ENCODE measurements at regions not wholly inside any gene's neighbourhood (a gene's known extent, or its start where the extent isn't known, plus 50 kb on each side); places are given as distances from the start of the nearest gene placed in this dataset.
A peak's percentile ranks its signal among the peaks of the same experiment; 100 is the strongest.

DNA sequence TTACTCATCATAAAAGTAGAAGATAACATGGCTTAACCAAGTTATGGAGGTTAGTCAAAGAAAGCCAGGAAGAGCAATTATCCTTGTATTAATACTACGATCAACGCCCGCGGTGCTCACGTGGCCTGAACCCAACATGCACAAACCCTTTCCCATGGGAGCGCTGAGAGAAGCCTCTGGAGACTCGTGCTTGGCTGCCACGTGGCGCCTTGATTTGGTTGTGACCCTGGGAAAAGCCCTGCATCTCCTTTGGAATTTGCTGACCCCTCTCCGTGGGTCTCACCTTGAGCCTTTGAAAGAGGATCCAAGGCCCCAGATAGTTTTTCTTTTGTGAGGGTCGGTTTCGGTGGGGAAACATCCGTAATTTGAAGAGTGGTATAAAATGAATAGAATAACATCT lies 255.6 kb downstream of the DCDC2C start:
- Histone ChIP-seq H3K4me1 (no peaks in the 10 kb centered on the region), H3K27me3 (no peaks in the 10 kb centered on the region), H3K9me3 (no peaks in the 10 kb centered on the region), H3K27ac (no peak overlapping the region), H3K36me3 (no peaks in the 10 kb centered on the region), H3K4me3 (no peak overlapping the region)
- intact Hi-C loops (cut with DNase I; ENCODE audit: low total_unique reads) = no loop called here
- TF ChIP-seq POLR2A (IDR thresholded peaks at IDR 0.05) = no peak
- TF ChIP-seq, protein P1, sequence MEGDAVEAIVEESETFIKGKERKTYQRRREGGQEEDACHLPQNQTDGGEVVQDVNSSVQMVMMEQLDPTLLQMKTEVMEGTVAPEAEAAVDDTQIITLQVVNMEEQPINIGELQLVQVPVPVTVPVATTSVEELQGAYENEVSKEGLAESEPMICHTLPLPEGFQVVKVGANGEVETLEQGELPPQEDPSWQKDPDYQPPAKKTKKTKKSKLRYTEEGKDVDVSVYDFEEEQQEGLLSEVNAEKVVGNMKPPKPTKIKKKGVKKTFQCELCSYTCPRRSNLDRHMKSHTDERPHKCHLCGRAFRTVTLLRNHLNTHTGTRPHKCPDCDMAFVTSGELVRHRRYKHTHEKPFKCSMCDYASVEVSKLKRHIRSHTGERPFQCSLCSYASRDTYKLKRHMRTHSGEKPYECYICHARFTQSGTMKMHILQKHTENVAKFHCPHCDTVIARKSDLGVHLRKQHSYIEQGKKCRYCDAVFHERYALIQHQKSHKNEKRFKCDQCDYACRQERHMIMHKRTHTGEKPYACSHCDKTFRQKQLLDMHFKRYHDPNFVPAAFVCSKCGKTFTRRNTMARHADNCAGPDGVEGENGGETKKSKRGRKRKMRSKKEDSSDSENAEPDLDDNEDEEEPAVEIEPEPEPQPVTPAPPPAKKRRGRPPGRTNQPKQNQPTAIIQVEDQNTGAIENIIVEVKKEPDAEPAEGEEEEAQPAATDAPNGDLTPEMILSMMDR (IDR thresholded peaks at IDR 0.05) = no peak
- TF ChIP-seq POLR2AphosphoS5 (IDR thresholded peaks at IDR 0.05) = no peak
- DNase-seq (ENCODE audit: low spot score in 2 of 2) = no peak

DNA sequence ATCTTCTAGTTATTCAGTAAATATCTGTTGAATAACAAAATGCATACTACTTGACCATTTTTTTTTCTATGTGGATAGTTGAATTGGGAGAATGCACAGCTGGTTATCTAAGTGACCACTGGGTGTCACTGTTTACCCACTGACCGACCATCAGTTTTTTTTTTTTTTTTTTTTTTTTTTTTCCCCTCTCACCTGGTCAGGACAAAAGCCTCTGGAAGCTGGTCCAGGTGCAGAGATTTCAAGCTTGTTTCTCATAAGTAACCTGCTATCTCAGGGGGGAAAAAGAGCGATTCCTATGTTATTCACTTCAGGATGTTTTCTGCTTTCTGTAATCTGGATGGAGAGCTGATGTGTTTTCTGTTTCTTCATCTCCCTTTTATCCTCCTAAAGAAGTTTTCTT lies 256.0 kb downstream of the DCDC2C start:
- H3K9me3 ChIP-seq = no peaks in the 10 kb centered on the region
- intact Hi-C loops (cut with DNase I; ENCODE audit: low total_unique reads) = no loop called here
- TF ChIP-seq POLR2A (IDR thresholded peaks at IDR 0.05) (no peak), POLR2AphosphoS5 (IDR thresholded peaks at IDR 0.05) (no peak)
- TF ChIP-seq, protein P1 (IDR thresholded peaks at IDR 0.05) = peak in 2 of 3 donors; percentile 38 to 54
- no peak overlapping the region for H3K27ac ChIP-seq
- DNase-seq (ENCODE audit: low spot score in 2 of 2) = no peak
- H3K4me3 ChIP-seq = no peak overlapping the region
- no peaks in the 10 kb centered on the region for H3K4me1 ChIP-seq
- H3K36me3 ChIP-seq = no peaks in the 10 kb centered on the region
- no peaks in the 10 kb centered on the region for H3K27me3 ChIP-seq

DNA sequence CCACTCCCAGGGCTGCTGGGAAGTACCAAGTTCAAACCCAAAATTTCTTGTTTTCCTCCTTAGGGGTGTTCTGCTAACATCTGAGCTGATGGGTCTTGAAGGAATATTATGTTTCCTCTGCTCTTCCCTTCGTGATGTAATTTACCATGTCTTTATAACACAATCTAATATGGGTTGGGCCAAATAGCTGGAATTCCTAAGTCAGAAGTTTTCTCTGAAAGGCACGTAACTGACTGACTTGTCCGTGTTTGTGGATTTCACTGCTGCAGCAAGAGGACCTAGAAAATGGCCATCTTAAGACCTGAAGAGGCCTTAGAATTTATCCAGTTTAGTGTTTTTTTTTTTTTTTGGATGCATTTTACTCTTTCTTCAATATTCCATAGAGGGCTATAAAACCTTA lies 256.7 kb downstream of the DCDC2C start:
- no peaks in the 10 kb centered on the region for H3K9me3 ChIP-seq
- H3K4me1 ChIP-seq = no peaks in the 10 kb centered on the region
- H3K27me3 ChIP-seq = peaks cover 0 to 3% of the 10 kb centered on the region in 2 donors
- DNase-seq (ENCODE audit: low spot score in 2 of 2) = no peak
- H3K36me3 ChIP-seq = no peaks in the 10 kb centered on the region
- no peak overlapping the region for H3K27ac ChIP-seq
- intact Hi-C loops (cut with DNase I; ENCODE audit: low total_unique reads) = no loop called here
- no peak overlapping the region for H3K4me3 ChIP-seq
- no peak for TF ChIP-seq POLR2AphosphoS5 (IDR thresholded peaks at IDR 0.05)
- no peak for TF ChIP-seq POLR2A (IDR thresholded peaks at IDR 0.05)
- TF ChIP-seq, protein P1 (IDR thresholded peaks at IDR 0.05) = no peak

DNA sequence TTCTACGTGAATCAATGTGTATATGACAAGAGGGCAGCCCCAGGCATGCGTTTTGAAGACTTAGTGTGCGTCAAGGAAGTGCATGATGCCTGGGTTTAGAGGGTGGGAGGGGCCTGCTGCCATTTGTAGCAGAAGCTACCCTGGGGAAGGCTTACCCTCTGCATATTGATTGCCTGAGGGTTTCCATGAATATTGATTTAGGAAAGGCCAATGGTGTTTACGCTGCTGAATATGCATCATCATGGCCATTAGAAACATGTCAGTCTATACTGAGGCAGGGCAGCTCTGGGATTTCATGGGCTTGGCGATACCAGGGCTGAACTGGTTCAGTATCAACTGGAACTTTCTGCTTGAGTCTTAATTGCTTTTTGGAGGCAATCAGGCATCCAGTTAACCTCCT lies 259.3 kb downstream of the DCDC2C start:
- no peaks in the 10 kb centered on the region for H3K9me3 ChIP-seq
- no peaks in the 10 kb centered on the region for H3K4me1 ChIP-seq
- no peak for DNase-seq (ENCODE audit: low spot score in 2 of 2)
- no peak overlapping the region for H3K4me3 ChIP-seq
- intact Hi-C loops (cut with DNase I; ENCODE audit: low total_unique reads) = no loop called here
- peaks cover 0 to 7% of the 10 kb centered on the region in 2 donors for H3K27me3 ChIP-seq
- no peaks in the 10 kb centered on the region for H3K36me3 ChIP-seq
- no peak overlapping the region for H3K27ac ChIP-seq
- TF ChIP-seq, protein P1 (IDR thresholded peaks at IDR 0.05) = no peak
- TF ChIP-seq POLR2A (IDR thresholded peaks at IDR 0.05) = no peak
- TF ChIP-seq POLR2AphosphoS5 (IDR thresholded peaks at IDR 0.05) = no peak

DNA sequence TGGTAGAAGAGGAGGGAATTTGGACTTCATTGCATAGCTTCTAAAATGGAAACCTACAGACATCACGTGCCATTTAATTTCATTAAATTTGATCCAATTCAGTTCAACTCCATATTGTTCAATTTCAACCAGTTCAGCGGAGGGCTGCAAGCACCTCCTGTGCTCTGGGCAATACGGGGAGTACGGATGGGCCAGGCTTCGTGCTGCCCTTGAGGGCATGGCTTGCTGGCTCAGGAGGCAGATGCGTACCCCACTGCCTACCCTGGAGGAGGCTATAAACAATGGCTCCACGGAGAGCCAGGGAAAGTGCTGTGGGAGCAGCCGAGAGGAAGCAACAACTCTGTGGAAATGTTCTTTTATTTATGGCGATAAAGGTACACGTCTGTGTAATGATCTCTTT lies 261.8 kb downstream of the DCDC2C start:
- no peak for DNase-seq (ENCODE audit: low spot score in 2 of 2)
- intact Hi-C loops (cut with DNase I; ENCODE audit: low total_unique reads) = no loop called here
- no peaks in the 10 kb centered on the region for H3K4me1 ChIP-seq
- no peak overlapping the region for H3K4me3 ChIP-seq
- no peaks in the 10 kb centered on the region for H3K36me3 ChIP-seq
- TF ChIP-seq, protein P1 (IDR thresholded peaks at IDR 0.05) = no peak
- TF ChIP-seq POLR2AphosphoS5 (IDR thresholded peaks at IDR 0.05) (no peak), POLR2A (IDR thresholded peaks at IDR 0.05) (no peak)
- no peak overlapping the region for H3K27ac ChIP-seq
- H3K27me3 ChIP-seq = peaks cover 0 to 19% of the 10 kb centered on the region in 2 donors
- no peaks in the 10 kb centered on the region for H3K9me3 ChIP-seq

Measured in breast epithelium (tissue), 4 donors.